GM21619 (cell line): ENCODE measurements at regions not wholly inside any gene's neighbourhood (a gene's known extent, or its start where the extent isn't known, plus 50 kb on each side); places are given as distances from the start of the nearest gene placed in this dataset.
"Not testable (repeated sequence)": the region's sequence is repeated elsewhere in the genome, so short reads cannot be mapped to it uniquely, and the experiment has no call there.

Experiments
- ATAC-seq: cut with Tn5 transposase; IDR thresholded peaks from one replicate; pipeline ENCODE4 v1.9.1; 2021; ENCODE audit not compliant: unreplicated experiment

DNA sequence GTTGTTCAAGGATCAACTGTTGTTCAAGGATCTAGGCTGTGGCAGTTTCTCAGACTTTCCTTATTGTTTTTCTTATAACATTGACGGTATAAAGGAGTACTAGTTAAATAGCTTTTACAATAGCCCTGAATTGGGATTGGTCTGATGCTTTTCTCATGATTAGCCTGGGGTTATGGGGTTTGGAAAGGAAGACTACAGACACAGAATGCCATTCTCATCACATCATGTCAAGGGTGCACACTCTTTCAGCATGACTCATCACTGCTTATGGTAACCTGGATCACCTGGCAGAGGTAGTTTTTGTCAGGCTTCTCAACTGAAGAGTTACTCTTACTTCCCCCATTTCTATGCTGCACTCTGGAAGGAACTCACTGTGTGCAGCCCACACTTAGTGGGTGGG lies 194.2 kb upstream of the NPSR1 start:
- ATAC-seq = no peak

DNA sequence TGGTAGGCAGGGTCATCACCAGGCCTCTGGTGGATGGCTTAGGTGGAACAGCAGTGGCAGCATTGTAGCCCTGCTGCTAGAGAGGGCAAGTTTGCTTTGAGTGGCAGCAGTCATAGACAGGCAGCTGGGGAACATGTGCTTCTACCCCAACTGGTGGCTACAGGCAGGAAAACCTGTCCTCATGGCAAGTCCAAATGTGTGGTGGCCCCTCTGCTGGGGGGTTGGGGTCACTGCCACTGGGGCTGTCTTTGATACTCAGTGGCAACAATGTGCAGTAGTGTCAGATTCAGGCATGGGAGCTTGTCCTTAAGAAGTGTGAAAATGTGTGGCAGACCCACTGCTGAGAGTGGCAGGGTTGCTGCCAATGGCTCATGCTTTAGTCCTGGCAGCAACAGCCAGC lies 186.2 kb upstream of the NPSR1 start:
- ATAC-seq = no peak

DNA sequence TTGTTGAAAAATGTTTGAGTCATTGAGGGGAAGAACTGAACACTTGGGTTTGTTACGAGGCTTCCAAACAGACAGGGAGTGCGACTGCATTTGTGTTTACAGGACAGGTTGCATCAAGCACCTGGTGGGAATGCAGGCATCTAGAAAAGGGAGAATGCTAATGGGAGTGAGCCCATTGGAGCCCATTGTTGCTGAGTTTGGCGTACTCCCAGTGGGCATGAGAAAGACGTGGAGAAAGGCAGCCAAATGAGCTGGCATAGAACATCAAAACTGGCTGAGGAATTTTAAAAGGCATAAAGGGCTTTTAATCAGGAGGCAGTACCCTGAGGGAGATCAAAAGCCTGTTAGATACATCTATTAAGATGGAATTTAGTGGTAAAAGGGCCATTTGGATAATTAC lies 171.6 kb upstream of the NPSR1 start:
- no peak for ATAC-seq

DNA sequence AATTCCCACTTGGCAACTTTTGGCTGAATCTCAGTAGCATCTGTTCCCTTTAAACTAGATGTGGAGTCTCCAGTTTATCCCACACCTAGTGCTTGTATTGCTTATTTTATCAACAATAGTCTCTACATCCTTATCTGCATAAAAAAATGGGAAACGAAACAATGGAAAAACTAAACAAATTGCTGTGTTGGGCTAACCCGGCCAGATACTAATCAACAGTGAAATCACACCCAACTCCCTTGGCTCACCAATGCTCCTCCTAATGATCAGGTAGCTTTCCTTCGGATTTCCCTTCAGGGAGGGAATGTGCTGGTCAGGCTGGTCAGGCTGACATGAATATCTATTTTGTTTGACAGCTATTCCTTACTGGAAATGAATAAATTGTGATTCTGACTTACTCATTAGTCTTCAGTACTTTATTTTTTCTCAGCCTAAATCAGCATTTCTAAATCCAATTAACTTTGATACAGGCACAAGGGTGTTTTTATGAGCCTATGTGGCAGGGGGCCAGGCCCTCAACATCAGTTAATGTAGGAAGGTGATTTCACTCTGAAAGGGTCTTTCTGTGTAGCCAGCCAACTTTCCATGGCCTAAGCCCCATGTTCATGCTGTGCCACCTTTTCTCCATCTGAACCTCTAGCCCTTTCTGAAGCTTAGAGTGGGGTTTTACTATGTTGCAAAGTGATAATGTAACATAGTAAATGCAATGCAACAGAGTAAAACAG lies 170.5 kb upstream of the NPSR1 start:
- ATAC-seq = no peak

DNA sequence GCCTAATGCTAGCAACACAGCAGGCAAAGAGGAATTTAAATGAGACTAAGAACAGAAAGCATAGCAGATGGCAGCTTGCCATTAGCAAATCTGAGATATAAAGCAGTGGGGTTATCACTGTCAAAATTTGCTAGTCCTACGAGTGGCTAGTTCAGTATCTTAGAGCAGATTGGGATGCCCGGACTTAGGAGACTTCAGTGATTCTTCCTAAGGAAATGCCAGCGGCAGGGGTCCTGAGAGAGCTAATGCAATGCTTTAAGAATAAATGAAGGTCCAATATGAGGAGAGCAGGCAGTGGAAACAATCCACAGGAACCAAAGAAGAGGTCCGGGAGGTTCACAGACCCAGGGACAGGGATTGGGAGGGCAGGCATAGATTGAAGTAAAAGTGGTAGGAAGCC lies 169.3 kb upstream of the NPSR1 start:
- ATAC-seq = no peak

DNA sequence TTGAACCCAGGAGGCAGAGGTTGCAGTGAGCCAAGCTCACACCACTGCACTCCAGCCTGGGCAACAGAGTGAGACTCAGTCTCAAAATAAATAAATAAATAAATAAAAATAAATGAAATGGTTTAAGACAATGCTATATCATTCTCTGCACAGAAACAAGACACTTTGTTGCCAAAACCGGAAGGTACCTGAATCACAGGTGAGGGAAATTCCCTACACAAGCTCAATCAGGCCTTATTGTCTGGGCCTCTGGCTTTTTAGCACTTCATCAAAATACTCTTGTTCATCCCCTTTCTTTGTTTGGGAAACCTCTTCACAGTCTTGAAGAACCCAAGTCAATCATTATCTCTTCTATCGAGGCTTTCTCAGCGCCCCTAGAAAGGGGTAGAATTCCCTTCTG lies 166.1 kb upstream of the NPSR1 start:
- no peak for ATAC-seq

DNA sequence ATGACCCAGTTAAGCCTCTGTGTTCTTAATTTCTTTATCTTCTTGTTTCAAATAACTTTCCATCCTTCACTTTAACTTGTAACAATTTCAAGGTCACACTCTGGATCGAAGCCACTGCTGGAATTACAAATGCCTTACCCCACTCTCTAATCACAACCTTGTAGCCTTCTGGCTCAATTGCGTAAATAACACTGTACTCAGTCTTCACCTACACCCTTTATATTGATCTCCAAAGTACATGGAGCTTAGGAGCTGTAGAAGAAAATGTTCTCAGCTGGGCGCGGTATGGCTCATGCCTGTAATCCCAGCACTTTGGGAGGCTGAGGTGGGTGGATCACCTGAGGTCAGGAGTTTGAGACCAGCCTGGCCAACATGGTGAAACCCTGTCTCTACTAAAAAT lies 164.3 kb upstream of the NPSR1 start:
- no peak for ATAC-seq

DNA sequence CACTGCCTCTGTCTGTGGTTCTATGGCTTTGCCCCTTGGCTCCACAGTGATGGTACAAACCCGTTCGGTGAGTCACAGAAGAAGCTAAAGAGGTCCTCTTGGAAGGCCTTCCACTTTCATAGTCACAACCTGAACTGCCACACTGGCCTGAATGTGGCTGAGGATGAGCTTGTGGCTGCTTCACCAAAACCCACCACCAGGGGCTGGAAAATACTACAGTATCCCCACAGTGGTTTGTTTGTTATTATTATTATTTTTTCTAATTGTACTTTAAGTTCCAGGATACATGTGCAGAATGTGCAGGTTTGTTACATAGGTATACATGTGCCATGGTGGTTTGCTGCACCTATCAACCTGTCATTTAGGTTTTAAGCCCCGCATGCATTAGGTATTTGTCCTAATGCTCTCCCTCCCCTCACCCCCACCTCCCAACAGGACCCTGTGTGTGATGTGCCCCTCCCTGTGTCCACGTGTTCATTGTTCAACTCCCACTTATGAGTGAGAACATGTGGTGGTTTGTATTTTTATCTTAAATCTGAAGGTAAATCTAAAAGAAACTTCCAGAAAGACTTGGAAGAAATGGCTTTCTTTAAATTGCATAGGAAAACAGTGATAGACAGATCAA lies 160.8 kb upstream of the NPSR1 start:
- ATAC-seq = no peak

DNA sequence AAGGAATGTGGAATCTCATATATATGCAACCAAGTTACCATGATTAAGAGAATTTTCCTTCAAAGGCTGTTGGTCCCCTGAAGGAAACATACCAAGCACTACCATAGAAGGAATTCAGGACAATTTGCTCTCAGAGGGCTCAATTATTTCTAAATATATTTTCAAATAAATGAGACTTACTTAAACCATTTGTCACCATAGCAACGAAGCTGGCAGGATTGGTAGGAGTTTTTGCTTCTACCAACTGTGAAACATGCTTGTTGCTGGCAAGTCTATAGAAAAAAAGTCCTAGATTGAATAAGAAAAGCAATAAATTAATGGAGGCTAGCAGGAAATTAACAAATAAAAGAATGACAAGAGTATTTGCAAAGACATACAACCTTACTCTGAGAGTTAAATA lies 156.9 kb upstream of the NPSR1 start:
- ATAC-seq = no peak

DNA sequence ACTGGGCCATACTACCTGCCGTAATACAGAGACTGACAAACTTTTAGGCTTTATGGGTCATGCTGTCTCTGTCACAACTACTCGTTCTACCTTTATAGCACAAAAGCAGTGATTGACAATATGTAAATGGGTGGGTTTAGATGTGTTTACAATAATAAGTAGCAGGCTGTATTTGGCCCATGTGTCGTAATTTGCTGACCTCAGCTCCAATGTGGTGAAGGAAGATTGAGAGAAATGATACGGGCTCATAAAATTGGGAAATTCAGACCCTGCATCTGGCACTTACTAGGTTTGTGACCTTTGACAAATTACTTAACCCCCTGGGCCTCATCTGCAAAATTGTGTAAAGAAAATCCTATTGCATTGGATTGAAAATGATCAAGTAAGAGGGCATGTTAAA lies 150.8 kb upstream of the NPSR1 start:
- ATAC-seq = no peak

DNA sequence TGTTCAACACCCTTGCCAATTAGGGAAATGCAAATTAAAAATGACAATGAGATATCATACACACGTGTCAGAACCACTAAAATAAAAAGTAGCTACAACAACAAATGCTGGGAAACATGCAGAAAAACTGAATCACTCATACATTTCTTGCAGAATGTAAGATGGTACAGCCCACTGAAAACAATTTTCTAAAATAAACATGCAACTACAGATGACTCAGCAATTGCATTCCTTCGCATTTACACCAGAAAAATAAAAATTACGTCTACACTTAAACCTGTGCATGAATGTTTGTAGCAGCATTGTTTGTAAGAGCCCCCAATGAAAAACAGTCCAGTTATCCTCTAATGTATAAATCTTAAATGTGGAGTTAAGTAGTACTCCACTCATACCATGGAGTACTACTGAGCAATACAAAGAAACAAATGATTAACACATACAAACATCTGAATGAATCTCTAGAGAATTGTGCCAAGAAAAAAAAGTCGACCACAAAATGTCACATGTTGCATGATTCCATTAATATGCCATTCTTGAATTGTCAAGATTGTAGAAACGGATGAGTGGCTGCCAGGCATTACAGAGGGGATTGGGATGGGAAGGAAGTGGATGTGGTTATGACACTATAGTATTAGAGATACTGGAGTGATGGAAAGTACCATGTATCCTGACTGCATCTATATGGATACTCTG lies 134.6 kb upstream of the NPSR1 start:
- ATAC-seq = no peak

DNA sequence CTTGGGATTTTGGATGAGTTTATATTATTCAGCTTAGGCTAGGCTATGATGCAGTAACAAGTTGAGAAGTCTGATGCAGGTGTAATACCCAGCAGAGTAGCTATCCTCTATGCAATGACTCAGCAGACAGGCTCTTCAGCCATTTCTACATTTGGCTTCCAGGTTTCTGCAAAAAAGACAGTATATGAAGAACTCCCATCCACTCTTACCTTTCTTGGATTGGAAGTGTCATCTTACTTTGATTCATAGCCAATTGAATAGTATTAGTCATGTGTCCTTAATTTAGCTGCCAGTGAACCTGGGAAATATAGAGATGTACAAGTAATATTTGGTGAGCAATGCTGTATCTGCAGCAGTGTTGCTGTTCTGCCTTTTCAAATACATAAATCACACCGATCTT lies 127.8 kb upstream of the NPSR1 start:
- no peak for ATAC-seq

DNA sequence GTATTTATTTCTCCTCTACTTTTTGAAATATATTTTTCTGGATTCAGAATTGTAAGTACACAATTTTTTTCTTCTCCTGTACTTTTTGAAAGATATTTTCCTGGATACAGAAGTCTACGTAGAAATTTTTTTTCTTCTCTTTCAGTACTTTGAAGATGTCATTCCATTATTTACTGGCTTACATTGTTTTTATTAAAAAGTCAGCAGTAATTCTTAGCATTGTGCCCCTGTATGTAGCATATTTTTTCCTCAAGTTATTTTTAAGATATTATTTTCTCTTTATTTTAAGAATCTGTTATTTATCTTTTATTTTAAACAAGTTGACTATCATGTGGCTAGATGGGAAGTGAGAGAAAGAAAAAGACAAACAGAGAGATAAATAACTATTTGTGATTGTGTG lies 119.0 kb upstream of the NPSR1 start:
- ATAC-seq = no peak

DNA sequence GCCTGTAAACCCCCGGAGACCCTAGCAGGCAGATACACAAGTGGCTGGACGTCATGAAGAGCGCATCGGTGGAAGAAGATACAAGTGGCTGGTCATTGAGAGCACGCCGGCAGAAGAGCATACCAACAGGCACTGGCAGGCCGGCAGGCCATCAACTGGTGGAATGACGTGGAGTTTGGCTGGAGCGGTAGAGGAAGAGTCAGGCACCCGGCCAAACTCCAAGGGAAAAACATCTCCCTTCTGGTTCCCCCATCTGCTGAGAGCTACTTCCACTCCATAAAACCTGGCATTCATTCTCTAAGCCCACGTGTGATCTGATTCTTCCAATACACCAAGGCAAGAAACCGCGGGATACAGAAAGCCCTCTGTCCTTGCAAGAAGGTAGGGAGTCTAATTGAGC lies 113.4 kb upstream of the NPSR1 start:
- no peak for ATAC-seq

DNA sequence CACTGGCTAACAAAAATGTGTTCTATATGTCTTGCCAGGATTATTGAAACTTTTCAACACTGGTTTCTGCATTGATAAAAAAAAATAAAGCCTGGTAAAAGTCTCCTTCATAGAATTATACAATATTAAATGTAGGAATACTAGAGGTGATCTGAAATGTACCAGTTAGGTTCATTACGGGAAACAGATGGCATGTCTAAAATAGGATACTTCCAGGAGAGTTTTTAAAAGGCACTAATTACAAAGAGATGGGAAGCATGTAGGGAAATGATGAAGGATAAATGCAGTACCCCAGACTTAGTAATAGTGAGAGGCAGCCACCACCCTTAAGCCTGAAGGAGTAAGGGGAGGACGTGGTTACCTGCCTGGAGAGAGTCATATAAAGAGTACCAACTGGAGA lies 107.0 kb upstream of the NPSR1 start:
- no peak for ATAC-seq

DNA sequence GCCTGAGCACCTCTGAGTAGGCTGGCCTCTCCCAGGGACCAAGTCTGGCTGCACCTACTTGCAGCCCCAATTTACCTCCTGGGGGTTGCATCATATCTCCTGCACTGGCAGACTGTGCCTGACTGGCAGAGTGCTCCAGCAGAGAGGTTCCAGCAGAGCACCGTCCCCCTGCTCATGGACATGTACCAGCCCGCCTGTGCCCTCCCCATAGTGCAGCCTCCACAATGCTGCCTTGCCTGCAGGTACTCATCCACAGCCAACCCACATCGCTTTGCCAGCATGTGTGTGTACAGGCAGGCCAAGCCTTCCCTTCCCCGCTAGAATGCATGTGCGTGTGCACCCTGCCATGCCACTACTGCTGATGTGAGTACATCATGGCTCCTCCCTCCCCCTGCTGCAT lies 105.5 kb upstream of the NPSR1 start:
- no peak for ATAC-seq

DNA sequence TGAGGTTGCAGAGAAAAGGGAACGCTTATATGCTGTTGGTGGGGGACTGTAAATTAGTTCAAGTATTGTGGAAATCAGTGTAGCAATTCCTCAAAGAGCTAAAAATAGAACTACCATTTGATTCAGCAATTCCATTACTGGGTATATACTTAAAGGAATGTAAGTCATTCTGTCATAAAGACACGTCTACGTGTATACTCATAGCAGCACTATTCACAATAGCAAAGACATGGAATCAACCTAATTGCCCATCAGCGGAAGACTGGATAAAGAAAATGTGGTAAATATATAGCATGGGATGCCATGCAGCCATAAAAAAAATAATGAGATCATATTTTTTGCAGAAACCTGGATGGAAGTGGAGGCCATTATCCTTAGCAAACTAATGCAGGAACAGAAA lies 100.0 kb upstream of the NPSR1 start:
- ATAC-seq = no peak

DNA sequence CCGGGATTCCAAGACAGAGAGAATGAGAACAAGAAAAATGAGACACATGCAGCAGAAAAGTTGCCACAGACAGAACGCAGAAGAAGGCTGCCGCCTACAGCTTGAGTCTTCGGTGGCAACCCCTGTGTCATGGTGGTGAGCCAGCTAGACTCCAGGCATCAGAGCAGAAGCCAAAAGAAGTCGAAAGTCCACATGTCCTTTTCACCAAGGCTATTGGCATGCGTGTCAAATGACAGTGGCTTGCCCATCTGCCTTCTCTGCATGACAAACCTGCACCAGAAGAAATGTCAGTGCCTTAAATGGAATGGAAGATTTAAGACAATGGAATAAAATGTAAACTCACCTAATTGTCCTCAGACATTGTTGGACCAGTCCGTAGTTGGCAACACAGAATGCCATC lies 93.9 kb upstream of the NPSR1 start:
- no peak for ATAC-seq

DNA sequence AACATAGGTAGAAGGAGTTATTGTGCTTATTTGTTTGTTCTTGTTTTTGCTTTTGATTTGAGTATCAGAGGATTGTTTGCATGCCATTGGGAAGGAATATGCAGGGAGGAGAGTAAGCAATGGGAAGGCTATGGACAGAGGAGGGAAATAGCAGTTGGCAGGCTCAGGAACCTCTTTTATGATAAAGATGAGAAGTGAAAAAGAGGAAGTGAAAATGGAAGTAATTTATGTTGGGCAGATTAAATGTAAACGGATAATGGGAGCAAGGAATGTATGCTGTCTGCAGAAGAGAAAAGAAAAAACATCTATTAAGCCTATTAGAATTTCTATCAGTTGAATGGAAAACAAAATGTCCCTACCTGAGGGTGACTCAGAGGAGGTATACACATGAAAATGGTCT lies 90.1 kb upstream of the NPSR1 start:
- no peak for ATAC-seq

DNA sequence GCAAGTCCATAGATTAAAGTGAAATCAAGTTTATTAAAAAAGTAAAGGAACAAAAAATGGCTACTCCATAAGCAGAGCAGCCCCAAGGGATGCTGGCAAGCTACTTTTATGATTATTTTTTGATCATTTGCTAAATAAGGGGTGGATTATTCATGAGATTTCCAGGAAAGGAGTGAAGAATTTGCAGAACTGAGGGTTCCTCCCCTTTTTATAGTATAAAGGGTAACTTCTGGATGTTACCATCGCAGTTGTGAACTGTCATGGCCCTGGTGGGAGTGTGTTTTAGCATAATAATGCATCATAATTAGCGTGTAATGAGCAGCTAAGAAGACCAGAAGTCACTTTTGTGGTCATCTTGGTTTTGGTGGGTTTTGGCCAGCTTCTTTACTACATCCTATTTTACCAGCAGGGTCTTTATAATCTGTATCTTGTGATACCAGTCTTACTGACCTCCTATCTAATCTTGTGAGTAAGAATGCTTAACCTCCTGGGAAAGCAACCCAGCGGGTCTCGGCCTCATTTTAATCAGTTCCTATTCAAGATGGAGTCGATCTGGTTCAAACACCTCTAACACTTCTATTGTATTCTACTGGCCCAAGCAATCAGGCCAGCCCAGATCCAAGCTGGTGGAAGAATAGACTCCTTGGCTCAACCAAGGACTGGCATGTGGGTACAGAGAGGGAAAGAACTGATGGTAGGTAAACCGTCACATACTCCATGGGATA lies 87.9 kb upstream of the NPSR1 start:
- no peak for ATAC-seq

DNA sequence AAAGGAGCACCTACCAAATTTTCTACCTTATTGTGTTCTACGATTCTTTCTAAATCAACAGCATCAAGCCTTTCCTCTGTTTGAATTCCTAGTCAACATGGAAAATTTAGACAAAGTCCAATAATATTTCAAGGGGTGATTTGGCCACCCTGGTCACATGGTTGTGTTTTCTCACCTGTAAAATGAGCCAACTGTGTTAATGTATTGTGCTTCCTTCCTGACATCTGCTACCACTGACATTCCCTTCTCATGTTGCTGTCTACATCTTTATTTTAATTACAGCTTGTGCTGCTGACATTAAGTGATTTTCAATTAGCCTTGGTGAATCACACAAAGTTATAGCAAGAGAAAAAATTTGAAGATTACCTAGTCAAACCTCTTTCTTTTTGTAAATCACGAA lies 83.0 kb upstream of the NPSR1 start:
- no peak for ATAC-seq

DNA sequence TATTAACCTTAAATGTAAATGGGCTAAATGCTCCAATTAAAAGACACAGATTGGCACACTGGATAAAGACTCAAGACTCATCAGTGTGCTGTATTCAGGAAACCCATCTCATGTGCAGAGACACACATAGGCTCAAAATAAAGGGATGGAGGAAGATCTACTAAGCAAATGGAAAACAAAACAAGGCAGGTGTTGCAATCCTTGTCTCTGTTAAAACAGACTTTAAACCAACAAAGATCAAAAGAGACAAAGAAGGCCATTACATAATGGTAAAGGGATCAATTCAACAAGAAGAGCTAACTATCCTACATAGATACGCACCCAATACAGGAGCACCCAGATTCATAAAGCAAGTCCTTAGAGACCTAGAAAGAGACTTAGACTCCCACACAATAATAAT lies 80.1 kb upstream of the NPSR1 start:
- not testable (repeated sequence) for ATAC-seq
